H9 (cell line): ENCODE measurements at regions not wholly inside any gene's neighbourhood (a gene's known extent, or its start where the extent isn't known, plus 50 kb on each side); places are given as distances from the start of the nearest gene placed in this dataset.

ENCODE experiments used
- DNase-seq: peaks from one replicate; pipeline ENCODE4 v3.0.0-alpha.2; 2017
- H2AFZ ChIP-seq: one replicate; pipeline ENCODE4 v1.6.1; 2013; ENCODE audit warnings: mild to moderate bottlenecking, low read length, control low read depth, moderate library complexity
- H2AK5ac ChIP-seq: 2 replicates; pipeline ENCODE4 v1.6.1; 2013; ENCODE audit warnings: low read length, control low read depth, mixed read lengths; ENCODE audit not compliant: insufficient read length
- H2BK120ac ChIP-seq: one replicate; pipeline ENCODE4 v1.6.1; 2013; ENCODE audit warnings: low read depth, mild to moderate bottlenecking, low read length, control low read depth, inconsistent platforms; ENCODE audit not compliant: poor library complexity, severe bottlenecking
- H2BK12ac ChIP-seq: 2 replicates; pipeline ENCODE4 v1.6.1; 2013; ENCODE audit warnings: low read length, control low read depth, mixed read lengths, low read depth; ENCODE audit not compliant: insufficient read length
- H2BK15ac ChIP-seq: 2 replicates; pipeline ENCODE4 v1.6.1; 2013; ENCODE audit warnings: low read depth, low read length, control low read depth
- H2BK20ac ChIP-seq: one replicate; pipeline ENCODE4 v1.6.1; 2013; ENCODE audit warnings: low read depth, mild to moderate bottlenecking, low read length, control low read depth, inconsistent platforms; ENCODE audit not compliant: poor library complexity, severe bottlenecking
- H2BK5ac ChIP-seq: 2 replicates; pipeline ENCODE4 v1.6.1; 2013; ENCODE audit warnings: low read length, control low read depth, mixed read lengths; ENCODE audit not compliant: insufficient read length
- H3K14ac ChIP-seq: 2 replicates; pipeline ENCODE4 v1.6.1; 2013; ENCODE audit warnings: low read length, control low read depth; ENCODE audit not compliant: insufficient read depth
- H3K18ac ChIP-seq: 2 replicates; pipeline ENCODE4 v1.6.1; 2013; ENCODE audit warnings: low read depth, mild to moderate bottlenecking, mixed read lengths, low read length, control low read depth; ENCODE audit not compliant: insufficient read length
- H3K23ac ChIP-seq: 2 replicates; pipeline ENCODE4 v1.6.1; 2013; ENCODE audit warnings: low read length, control low read depth, mixed read lengths, low read depth; ENCODE audit not compliant: insufficient read length
- H3K23me2 ChIP-seq: 2 replicates; pipeline ENCODE4 v1.6.1; 2013; ENCODE audit warnings: low read depth, mild to moderate bottlenecking, mixed read lengths, low read length, control low read depth; ENCODE audit not compliant: insufficient read length, poor library complexity, severe bottlenecking
- H3K27ac ChIP-seq: 2 replicates; pipeline ENCODE4 v1.5.1; 2013; ENCODE audit warnings: low read length, control low read depth, mixed read lengths, low read depth; ENCODE audit not compliant: insufficient read length
- H3K27me3 ChIP-seq: 2 replicates; pipeline ENCODE4 v1.6.1; 2013; ENCODE audit warnings: low read length, control low read depth, inconsistent platforms; ENCODE audit not compliant: insufficient read depth
- H3K4ac ChIP-seq: 2 replicates; pipeline ENCODE4 v1.6.1; 2013; ENCODE audit warnings: low read depth, mild to moderate bottlenecking, control low read depth, inconsistent platforms, low read length, moderate library complexity
- H3K4me1 ChIP-seq: 2 replicates; pipeline ENCODE4 v1.6.1; 2013; ENCODE audit warnings: low read length, control low read depth, inconsistent platforms; ENCODE audit not compliant: insufficient read depth
- H3K4me2 ChIP-seq: 2 replicates; pipeline ENCODE4 v1.6.1; 2013; ENCODE audit warnings: low read length, control low read depth, mixed read lengths; ENCODE audit not compliant: insufficient read length, insufficient read depth
- H3K56ac ChIP-seq: 2 replicates; pipeline ENCODE4 v1.6.1; 2013; ENCODE audit warnings: low read depth, mild to moderate bottlenecking, mixed read lengths, low read length, control low read depth; ENCODE audit not compliant: insufficient read length
- H3K79me1 ChIP-seq: 2 replicates; pipeline ENCODE4 v1.6.1; 2013; ENCODE audit warnings: low read depth, mild to moderate bottlenecking, moderate library complexity, low read length, control low read depth, inconsistent platforms; ENCODE audit not compliant: insufficient read depth, poor library complexity, severe bottlenecking
- H3K79me2 ChIP-seq: 2 replicates; pipeline ENCODE4 v1.6.1; 2013; ENCODE audit warnings: low read length, control low read depth, inconsistent platforms; ENCODE audit not compliant: insufficient read depth
- H3K9ac ChIP-seq: 2 replicates; pipeline ENCODE4 v1.6.1; 2013; ENCODE audit warnings: low read length, control low read depth, mixed read lengths; ENCODE audit not compliant: insufficient read length; ENCODE audit errors: extremely low read depth
- H3K9me3 ChIP-seq: one replicate; pipeline ENCODE4 v1.6.1; 2013; ENCODE audit warnings: low read depth, low read length, inconsistent platforms; ENCODE audit not compliant: control insufficient read depth
- H3T11ph ChIP-seq: one replicate; pipeline ENCODE4 v1.6.1; 2013; ENCODE audit warnings: mild to moderate bottlenecking, low read length, control low read depth, inconsistent platforms
- H4K20me1 ChIP-seq: one replicate; pipeline ENCODE4 v1.6.1; 2013; ENCODE audit not compliant: control insufficient read depth, insufficient read length, insufficient read depth
- H4K5ac ChIP-seq: 2 replicates; pipeline ENCODE4 v1.6.1; 2013; ENCODE audit warnings: low read depth, mild to moderate bottlenecking, mixed read lengths, low read length, control low read depth; ENCODE audit not compliant: insufficient read length
- H4K8ac ChIP-seq: replicated peaks from 2 replicates; pipeline ENCODE4 v1.6.1; 2013; ENCODE audit warnings: low read length, control low read depth, mixed read lengths, low read depth; ENCODE audit not compliant: insufficient read length
- H4K91ac ChIP-seq: 2 replicates; pipeline ENCODE4 v1.6.1; 2013; ENCODE audit warnings: low read depth, mild to moderate bottlenecking, moderate library complexity, mixed read lengths, low read length, control low read depth; ENCODE audit not compliant: insufficient read length
- H3K27ac Mint-ChIP-seq, 3 experiments: 2 replicates in 2 of 3; 3 replicates in 1 of 3; pipeline ENCODE4 v1.8.0; 2020 to 2021; ENCODE audit warnings: mixed read lengths in 3 of 3, mild to moderate bottlenecking in 1 of 3, moderate library complexity in 1 of 3
- H3K27me3 Mint-ChIP-seq: 2 replicates; pipeline ENCODE4 v1.8.0; 2021; ENCODE audit warnings: low read depth, mild to moderate bottlenecking, moderate library complexity, mixed read lengths
- H3K36me3 Mint-ChIP-seq, 3 experiments: 2 replicates in 2 of 3; 3 replicates in 1 of 3; pipeline ENCODE4 v1.8.0; 2020 to 2021; ENCODE audit warnings: low read depth in 3 of 3, mixed read lengths in 3 of 3; ENCODE audit not compliant: insufficient read depth in 1 of 3
- H3K4me1 Mint-ChIP-seq, 2 experiments: 2 replicates each; pipeline ENCODE4 v1.8.0; 2020; ENCODE audit warnings: mixed read lengths in 2 of 2
- H3K4me3 Mint-ChIP-seq, 2 experiments: 2 replicates in 1 of 2; 3 replicates in 1 of 2; pipeline ENCODE4 v1.8.0; 2020 to 2021; ENCODE audit warnings: mild to moderate bottlenecking in 2 of 2, mixed read lengths in 2 of 2, moderate library complexity in 1 of 2
- H3K9me3 Mint-ChIP-seq, 2 experiments: 2 replicates in 1 of 2; 3 replicates in 1 of 2; pipeline ENCODE4 v1.8.0; 2020; ENCODE audit warnings: mild to moderate bottlenecking in 2 of 2, mixed read lengths in 2 of 2, moderate library complexity in 1 of 2
- WGBS: extraction: QIAGEN DNeasy Blood & Tissue Kit; methylation state at CpG from one replicate; pipeline ENCODE4 v1.1.7; 2013; ENCODE audit warnings: missing lambda C conversion rate, low lambda C conversion rate, mixed read lengths; ENCODE audit not compliant: insufficient read length; ENCODE audit errors: extremely low coverage; 5-methylcytosine and 5-hydroxymethylcytosine counted together
- TF ChIP-seq, protein P1 (sequence below): fragments of 200-600 bp; sonication (generic); conservative IDR thresholded peaks from 3 replicates; pipeline ENCODE4 v1.8.0; 2021; ENCODE audit warnings: antibody characterized with exemption, mild to moderate bottlenecking

DNA sequence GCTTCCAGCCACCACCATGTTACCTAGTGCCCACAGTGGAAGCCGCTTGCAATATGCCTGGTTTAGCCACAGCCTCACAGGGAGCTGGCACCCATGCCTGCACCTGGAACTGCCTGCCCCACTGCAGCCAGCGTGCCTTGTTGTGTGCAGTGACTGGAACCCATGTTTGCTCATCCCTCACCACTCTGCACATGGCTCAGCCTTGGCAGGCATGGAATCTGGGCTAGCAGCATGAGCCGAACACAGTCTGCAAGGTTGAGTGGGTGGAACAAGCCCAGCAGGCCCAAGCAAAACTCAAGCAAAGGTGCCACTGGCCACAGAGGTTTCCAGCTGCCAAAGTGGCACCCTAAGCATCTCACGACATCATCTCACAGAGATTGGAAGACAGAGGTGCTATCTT lies 269.5 kb downstream of the PCDH20 start:
- no peaks in the 10 kb centered on the region for H3K23me2 ChIP-seq
- no peak overlapping the region for H2BK15ac ChIP-seq
- H3K9me3 Mint-ChIP-seq: peaks cover 2 to 3% of the 10 kb centered on the region in 2 experiments; a peak in 3 of 5 replicates
- no peak overlapping the region for H4K91ac ChIP-seq
- no peak overlapping the region for H3K4ac ChIP-seq
- H3K14ac ChIP-seq: no peak overlapping the region
- no peak overlapping the region for H3K27ac ChIP-seq
- no peak overlapping the region for H2BK20ac ChIP-seq
- H3K27ac Mint-ChIP-seq: no peak overlapping the region
- H3K79me2 ChIP-seq: no peaks in the 10 kb centered on the region
- TF ChIP-seq, protein P1, sequence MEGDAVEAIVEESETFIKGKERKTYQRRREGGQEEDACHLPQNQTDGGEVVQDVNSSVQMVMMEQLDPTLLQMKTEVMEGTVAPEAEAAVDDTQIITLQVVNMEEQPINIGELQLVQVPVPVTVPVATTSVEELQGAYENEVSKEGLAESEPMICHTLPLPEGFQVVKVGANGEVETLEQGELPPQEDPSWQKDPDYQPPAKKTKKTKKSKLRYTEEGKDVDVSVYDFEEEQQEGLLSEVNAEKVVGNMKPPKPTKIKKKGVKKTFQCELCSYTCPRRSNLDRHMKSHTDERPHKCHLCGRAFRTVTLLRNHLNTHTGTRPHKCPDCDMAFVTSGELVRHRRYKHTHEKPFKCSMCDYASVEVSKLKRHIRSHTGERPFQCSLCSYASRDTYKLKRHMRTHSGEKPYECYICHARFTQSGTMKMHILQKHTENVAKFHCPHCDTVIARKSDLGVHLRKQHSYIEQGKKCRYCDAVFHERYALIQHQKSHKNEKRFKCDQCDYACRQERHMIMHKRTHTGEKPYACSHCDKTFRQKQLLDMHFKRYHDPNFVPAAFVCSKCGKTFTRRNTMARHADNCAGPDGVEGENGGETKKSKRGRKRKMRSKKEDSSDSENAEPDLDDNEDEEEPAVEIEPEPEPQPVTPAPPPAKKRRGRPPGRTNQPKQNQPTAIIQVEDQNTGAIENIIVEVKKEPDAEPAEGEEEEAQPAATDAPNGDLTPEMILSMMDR: no peak
- WGBS: no CpG with 5 or more reads among the region's 4 CpGs
- H2BK12ac ChIP-seq: no peak overlapping the region
- H3K4me3 Mint-ChIP-seq: no peak overlapping the region
- no peaks in the 10 kb centered on the region for H3K79me1 ChIP-seq
- no peak overlapping the region for H3K9ac ChIP-seq
- H3K4me2 ChIP-seq: no peak overlapping the region
- no peak overlapping the region for H3K18ac ChIP-seq
- no peak overlapping the region for H2BK5ac ChIP-seq
- H3K9me3 ChIP-seq: no peaks in the 10 kb centered on the region
- H4K20me1 ChIP-seq: no peaks in the 10 kb centered on the region
- no peaks in the 10 kb centered on the region for H3K4me1 ChIP-seq
- H4K5ac ChIP-seq: no peak overlapping the region
- no peaks in the 10 kb centered on the region for H3K27me3 ChIP-seq
- H2AK5ac ChIP-seq: no peak overlapping the region
- H3K36me3 Mint-ChIP-seq: peaks cover 0 to 4% (median 4%) of the 10 kb centered on the region in 3 experiments; a peak in 3 of 7 replicates
- no peak overlapping the region for H3T11ph ChIP-seq
- no peak for DNase-seq
- H2BK120ac ChIP-seq: no peak overlapping the region
- H4K8ac ChIP-seq: no peak overlapping the region
- no peaks in the 10 kb centered on the region for H3K27me3 Mint-ChIP-seq
- no peak overlapping the region for H3K23ac ChIP-seq
- H3K56ac ChIP-seq: no peak overlapping the region
- peaks cover 13 to 14% of the 10 kb centered on the region in 2 experiments for H3K4me1 Mint-ChIP-seq
- no peak overlapping the region for H2AFZ ChIP-seq
